ENCODE measurements at regions not wholly inside any gene's neighbourhood (a gene's known extent, or its start where the extent isn't known, plus 50 kb on each side); places are given as distances from the start of the nearest gene placed in this dataset.

GRCh38 chr16:5446623-5447240 is 349.1 kb upstream of the EEF2KMT start:
- TF ChIP-seq POLR2AphosphoS5 (IDR thresholded peaks at IDR 0.05; ENCODE audit: borderline replicate concordance, low read depth, low read length), result no peak
- no peak for TF ChIP-seq EZH2 (IDR thresholded peaks at IDR 0.05)
- TF ChIP-seq FOXP2 (optimal IDR thresholded peaks at IDR 0.05; ENCODE audit: control extremely low read depth, extremely low read length, insufficient read depth), result no peak

Measured in SK-N-MC (cell line).